Endothelial cell of umbilical vein (primary cell): ENCODE measurements at regions not wholly inside any gene's neighbourhood (a gene's known extent, or its start where the extent isn't known, plus 50 kb on each side); places are given as distances from the start of the nearest gene placed in this dataset.
A peak's percentile ranks its signal among the peaks of the same experiment; 100 is the strongest.

Experiments used
- BruUV-seq: library from RNA; stranded (reverse); fragments of 400-500 nt; replicated peaks from 2 replicates; lab custom pipeline; 2021; lab: Mats Ljungman, UMichigan
- CTCF ChIA-PET: fragments of 300-600, 350-600 bp; sonication (Branson Sonifier 250); formaldehyde crosslinking; loops from one replicate; lab custom pipeline; 2021; ENCODE audit warnings: antibody characterized with exemption, inconsistent platforms; lab: Charles Lee
- POLR2A ChIA-PET: fragments of 300-600, 350-600 bp; sonication (Branson Sonifier 250); formaldehyde crosslinking; loops from one replicate; lab custom pipeline; 2021; ENCODE audit warnings: antibody characterized with exemption, inconsistent platforms; lab: Charles Lee
- DNase-seq: peaks from one replicate; pipeline ENCODE4 v3.0.0-alpha.2; 2011; ENCODE audit warnings: low read depth, low spot score
- FAIRE-seq: peaks from 2 replicates; lab custom pipeline; 2011; peaks lifted over from hg19 to GRCh38; lab: Jason Lieb, UNC
- H2AFZ ChIP-seq: 2 replicates; pipeline ENCODE4 v1.6.0; 2012; ENCODE audit warnings: low read depth, low read length, control low read depth, inconsistent platforms
- H3K27ac ChIP-seq: 2 replicates; pipeline ENCODE4 v1.5.1; 2011; ENCODE audit warnings: low read depth, mild to moderate bottlenecking, control low read depth, low read length, moderate library complexity; ENCODE audit not compliant: insufficient read depth
- H3K27me3 ChIP-seq, 2 experiments: 2 replicates each; pipeline versions ENCODE4 v1.6.0 to v1.6.1; 2011; ENCODE audit warnings: low read length in 2 of 2, mixed read lengths in 1 of 2; ENCODE audit not compliant: control insufficient read depth in 2 of 2, insufficient read depth in 2 of 2
- H3K36me3 ChIP-seq, 2 experiments: 2 replicates in 1 of 2; 3 replicates in 1 of 2; pipeline ENCODE4 v1.5.1; 2011; ENCODE audit warnings: low read length in 2 of 2, mild to moderate bottlenecking in 1 of 2, moderate library complexity in 1 of 2; ENCODE audit not compliant: control insufficient read depth in 2 of 2, insufficient read depth in 2 of 2; ENCODE audit errors: extremely low read depth in 1 of 2
- H3K4me1 ChIP-seq: 3 replicates; pipeline ENCODE4 v1.5.1; 2011; ENCODE audit warnings: mild to moderate bottlenecking, low read length; ENCODE audit not compliant: control insufficient read depth, insufficient read depth; ENCODE audit errors: extremely low read depth
- H3K4me2 ChIP-seq: 2 replicates; pipeline ENCODE4 v1.6.1; 2011; ENCODE audit warnings: low read length, control low read depth, mixed read lengths; ENCODE audit not compliant: insufficient read depth
- H3K4me3 ChIP-seq, 3 experiments: fragments of 200-600 bp in 1 of 3; sonication (generic), shearing (Covaris generic) in 1 of 3; replicated peaks in 1 of 3; 2 replicates each; pipeline ENCODE4 v1.5.1; 2011 to 2016; ENCODE audit warnings: control low read depth in 3 of 3, low read length in 3 of 3, mild to moderate bottlenecking in 2 of 3, inconsistent platforms in 1 of 3, low read depth in 1 of 3, moderate library complexity in 1 of 3; ENCODE audit not compliant: insufficient read depth in 1 of 3
- H3K79me2 ChIP-seq: 2 replicates; pipeline ENCODE4 v1.6.0; 2012; ENCODE audit warnings: low read length, inconsistent platforms; ENCODE audit not compliant: control insufficient read depth, insufficient read depth
- H3K9ac ChIP-seq: replicated peaks from 2 replicates; pipeline ENCODE3; 2011; ENCODE audit warnings: low read length, control low read depth; ENCODE audit not compliant: insufficient read depth; ENCODE audit errors: extremely low read depth
- H3K9me1 ChIP-seq: replicated peaks from 3 replicates; pipeline ENCODE4 v1.6.0; 2011; ENCODE audit warnings: mild to moderate bottlenecking, low read length; ENCODE audit not compliant: control insufficient read depth, insufficient read depth; ENCODE audit errors: extremely low read depth
- H3K9me3 ChIP-seq: replicated peaks from 2 replicates; pipeline ENCODE4 v1.5.1; 2012; ENCODE audit warnings: low read length, inconsistent platforms; ENCODE audit not compliant: control insufficient read depth, insufficient read depth
- H4K20me1 ChIP-seq: replicated peaks from 2 replicates; pipeline ENCODE3; 2011; ENCODE audit warnings: mild to moderate bottlenecking, low read length; ENCODE audit not compliant: control insufficient read depth, insufficient read depth; ENCODE audit errors: extremely low read depth
- CTCF ChIP-seq, 2 donors: IDR thresholded peaks; 1 replicate in 1 of 2; 2 replicates in 1 of 2; pipeline ENCODE4 v1.5.1; 2011; ENCODE audit warnings: low read length in 2 of 2, mild to moderate bottlenecking in 2 of 2, moderate library complexity in 2 of 2, control low read depth in 1 of 2, inconsistent platforms in 1 of 2, low read depth in 1 of 2; ENCODE audit not compliant: insufficient read depth in 1 of 2; ENCODE audit errors: extremely low read depth in 1 of 2
- EZH2 ChIP-seq: IDR thresholded peaks from 2 replicates; pipeline ENCODE4 v1.6.1; 2012; ENCODE audit warnings: borderline replicate concordance, low read depth, mild to moderate bottlenecking, moderate library complexity, low read length, inconsistent platforms; ENCODE audit not compliant: severe bottlenecking
- FOS ChIP-seq: IDR thresholded peaks from 2 replicates; pipeline ENCODE4 v1.6.1; 2011; ENCODE audit warnings: mild to moderate bottlenecking, low read length, moderate library complexity, borderline replicate concordance; ENCODE audit not compliant: insufficient read depth
- GATA2 ChIP-seq: IDR thresholded peaks from 2 replicates; pipeline ENCODE4 v1.7.0; 2011; ENCODE audit warnings: low read depth, mild to moderate bottlenecking, moderate library complexity, mixed read lengths, low read length; ENCODE audit not compliant: insufficient read length, insufficient read depth
- JUN ChIP-seq: IDR thresholded peaks from 2 replicates; pipeline ENCODE4 v1.6.1; 2011; ENCODE audit warnings: borderline replicate concordance, low read depth; ENCODE audit not compliant: insufficient read length, insufficient read depth
- MAX ChIP-seq: IDR thresholded peaks from 2 replicates; pipeline ENCODE4 v1.6.1; 2011; ENCODE audit not compliant: insufficient read depth, insufficient read length
- MYC ChIP-seq: IDR thresholded peaks from one replicate; pipeline ENCODE4 v1.6.1; 2011; ENCODE audit warnings: mild to moderate bottlenecking, low read depth, low read length
- POLR2A ChIP-seq: IDR thresholded peaks from 2 replicates; pipeline ENCODE4 v1.6.1; 2012; ENCODE audit warnings: low read depth, mild to moderate bottlenecking, control low read depth, low read length
- POLR2AphosphoS5 ChIP-seq: IDR thresholded peaks from 2 replicates; pipeline ENCODE4 v1.6.1; 2012; ENCODE audit warnings: low read depth, mild to moderate bottlenecking, control low read depth, low read length, moderate library complexity; ENCODE audit not compliant: insufficient read depth
- dilution Hi-C: fragments of 300-500 bp; cut with MboI; formaldehyde crosslinking; loops from one replicate; pipeline ENCODE4 v1.15.0; 2019; ENCODE audit warnings: low sequenced_read_pairs; ENCODE audit not compliant: extremely low pct_ligation_motif_present
- intact Hi-C: fragments of 100-400 bp; cut with micrococcal nuclease; formaldehyde crosslinking; loops from one replicate; pipeline ENCODE4 v1.10.0; 2022

- TF ChIP-seq EZH2: no peak
- TF ChIP-seq CTCF (IDR thresholded peaks at IDR 0.05; ENCODE audit: extremely low read depth in 1 of 2, insufficient read depth in 1 of 2, low read depth in 1 of 2, low read length in 2 of 2): peak; percentile 46 to 54
- peak; percentile 51 for DNase-seq
- no peaks in the 10 kb centered on the region for H3K4me1 ChIP-seq
- H3K4me2 ChIP-seq: peak overlapping the region; percentile 43
- no peaks in the 10 kb centered on the region for H3K79me2 ChIP-seq
- no peak for FAIRE-seq
- no peak overlapping the region for H2AFZ ChIP-seq
- BruUV-seq: no TSS peak
- H3K9ac ChIP-seq: no peak overlapping the region
- no peak overlapping the region for H3K27ac ChIP-seq
- CTCF ChIA-PET: no interaction called here
- H4K20me1 ChIP-seq: no peaks in the 10 kb centered on the region
- intact Hi-C loops (loop anchor here (1.0 to 5.0 kb wide), 4 partner anchors 93 to 210 kb away; no protein-coding TSS in a partner anchor), dilution Hi-C loops (no loop called here)
- H3K9me3 ChIP-seq: no peaks in the 10 kb centered on the region
- no peaks in the 10 kb centered on the region for H3K9me1 ChIP-seq
- H3K36me3 ChIP-seq: no peaks in the 10 kb centered on the region
- POLR2A ChIA-PET: no interaction called here
- peaks cover 3 to 6% of the 10 kb centered on the region in 2 experiments for H3K27me3 ChIP-seq
- no peak overlapping the region for H3K4me3 ChIP-seq
These were observed 91.9 kb upstream of the JAZF1 start for GRCh38 chr7:28272461-28272877.

GRCh38 chr7:28276298-28276697, 95.7 kb upstream of the JAZF1 start:
- H3K27me3 ChIP-seq: no peaks in the 10 kb centered on the region
- no peak overlapping the region for H3K4me3 ChIP-seq
- no peak overlapping the region for H2AFZ ChIP-seq
- DNase-seq: no peak
- ChIA-PET POLR2A (no interaction called here), CTCF (no interaction called here)
- H3K9ac ChIP-seq: no peak overlapping the region
- no TSS peak for BruUV-seq
- no peak overlapping the region for H3K27ac ChIP-seq
- TF ChIP-seq CTCF (IDR thresholded peaks at IDR 0.05; ENCODE audit: extremely low read depth in 1 of 2, insufficient read depth in 1 of 2, low read depth in 1 of 2, low read length in 2 of 2): no peak
- TF ChIP-seq GATA2: no peak
- no peak for TF ChIP-seq MYC
- no peak for TF ChIP-seq POLR2A
- TF ChIP-seq MAX: no peak
- no peak for TF ChIP-seq EZH2
- no peak for TF ChIP-seq POLR2AphosphoS5
- TF ChIP-seq FOS: no peak
- no peak for TF ChIP-seq JUN
- intact Hi-C loops: no loop called here
- no peaks in the 10 kb centered on the region for H4K20me1 ChIP-seq
- no peak for FAIRE-seq
- no peaks in the 10 kb centered on the region for H3K9me3 ChIP-seq
- H3K4me2 ChIP-seq: no peak overlapping the region
- dilution Hi-C loops: no loop called here
- no peaks in the 10 kb centered on the region for H3K9me1 ChIP-seq
- no peaks in the 10 kb centered on the region for H3K4me1 ChIP-seq
- no peaks in the 10 kb centered on the region for H3K36me3 ChIP-seq
- H3K79me2 ChIP-seq: no peaks in the 10 kb centered on the region
